CD14-positive monocyte (primary cell): ENCODE measurements at regions not wholly inside any gene's neighbourhood (a gene's known extent, or its start where the extent isn't known, plus 50 kb on each side); places are given as distances from the start of the nearest gene placed in this dataset.

ENCODE experiments used
- DNase-seq, 3 donors: peaks; one replicate each; pipeline ENCODE4 v3.0.0-alpha.2; 2011 to 2022
- H2AFZ ChIP-seq: 2 replicates; pipeline ENCODE4 v1.6.0; 2012; ENCODE audit warnings: mild to moderate bottlenecking, low read depth, low read length, inconsistent platforms; ENCODE audit not compliant: insufficient read depth, poor library complexity, severe bottlenecking
- H3K27ac ChIP-seq, 2 donors: 1 replicate in 1 of 2; 2 replicates in 1 of 2; pipeline ENCODE4 v1.5.1; 2012 to 2013; ENCODE audit warnings: low read length in 2 of 2, control low read depth in 1 of 2, inconsistent platforms in 1 of 2, low read depth in 1 of 2, mild to moderate bottlenecking in 1 of 2
- H3K27me3 ChIP-seq, 2 donors: one replicate each; pipeline versions ENCODE4 v1.6.0 to v1.6.1; 2011 to 2013; ENCODE audit warnings: low read length in 2 of 2; ENCODE audit not compliant: control insufficient read depth in 2 of 2, insufficient read depth in 2 of 2
- H3K36me3 ChIP-seq, 2 donors: replicated peaks in 1 of 2; 1 replicate in 1 of 2; 2 replicates in 1 of 2; pipeline versions ENCODE4 v1.5.1 to v1.6.1; 2012 to 2013; ENCODE audit warnings: low read length in 2 of 2, control low read depth in 1 of 2, inconsistent platforms in 1 of 2, mild to moderate bottlenecking in 1 of 2; ENCODE audit not compliant: insufficient read depth in 2 of 2, control insufficient read depth in 1 of 2
- H3K4me1 ChIP-seq, 2 donors: 1 replicate in 1 of 2; 2 replicates in 1 of 2; pipeline versions ENCODE4 v1.5.1 to v1.6.1; 2012 to 2013; ENCODE audit warnings: low read length in 2 of 2, control low read depth in 1 of 2, inconsistent platforms in 1 of 2, mild to moderate bottlenecking in 1 of 2, moderate library complexity in 1 of 2; ENCODE audit not compliant: insufficient read depth in 2 of 2, control insufficient read depth in 1 of 2
- H3K4me2 ChIP-seq: replicated peaks from 2 replicates; pipeline ENCODE3; 2012; ENCODE audit warnings: low read length, moderate library complexity, mild to moderate bottlenecking; ENCODE audit not compliant: poor library complexity, severe bottlenecking; ENCODE audit errors: extremely low read depth
- H3K4me3 ChIP-seq, 3 experiments: fragments of 200-600 bp in 1 of 3; sonication (generic) in 1 of 3; replicated peaks in 1 of 3; 1 replicate in 2 of 3; 2 replicates in 1 of 3; pipeline ENCODE4 v1.5.1; 2011 to 2013; ENCODE audit warnings: low read length in 3 of 3, mild to moderate bottlenecking in 3 of 3, control low read depth in 2 of 3, low read depth in 2 of 3, inconsistent platforms in 1 of 3, moderate library complexity in 1 of 3
- H3K79me2 ChIP-seq: 2 replicates; pipeline ENCODE4 v1.6.0; 2012; ENCODE audit warnings: mild to moderate bottlenecking, control low read depth, inconsistent platforms, low read length, moderate library complexity; ENCODE audit not compliant: insufficient read depth
- H3K9ac ChIP-seq: 2 replicates; pipeline ENCODE4 v1.6.0; 2017; ENCODE audit warnings: low read length, mild to moderate bottlenecking; ENCODE audit not compliant: insufficient read depth, poor library complexity, severe bottlenecking
- H3K9me3 ChIP-seq, 2 donors: replicated peaks in 1 of 2; 1 replicate in 1 of 2; 2 replicates in 1 of 2; pipeline versions ENCODE4 v1.5.1 to v1.6.1; 2012 to 2013; ENCODE audit warnings: low read length in 2 of 2, control low read depth in 1 of 2; ENCODE audit not compliant: control insufficient read depth in 1 of 2, insufficient read depth in 1 of 2
- H4K20me1 ChIP-seq: 2 replicates; pipeline ENCODE4 v1.6.0; 2012; ENCODE audit warnings: mild to moderate bottlenecking, low read length, control low read depth, moderate library complexity; ENCODE audit not compliant: insufficient read depth
- H3K27ac Mint-ChIP-seq, 7 donors: one replicate each; pipeline ENCODE4 v1.8.0; 2020; ENCODE audit warnings: mild to moderate bottlenecking in 7 of 7, mixed read lengths in 7 of 7, moderate library complexity in 6 of 7, inconsistent platforms in 2 of 7
- H3K27me3 Mint-ChIP-seq, 3 donors: one replicate each; pipeline ENCODE4 v1.8.0; 2021 to 2022; ENCODE audit warnings: low read depth in 3 of 3, mild to moderate bottlenecking in 3 of 3, mixed read lengths in 3 of 3, moderate library complexity in 3 of 3, inconsistent platforms in 1 of 3
- H3K36me3 Mint-ChIP-seq, 2 donors: one replicate each; pipeline ENCODE4 v1.8.0; 2020; ENCODE audit warnings: mixed read lengths in 2 of 2, inconsistent platforms in 1 of 2, mild to moderate bottlenecking in 1 of 2
- H3K4me1 Mint-ChIP-seq: one replicate; pipeline ENCODE4 v1.8.0; 2020; ENCODE audit warnings: mild to moderate bottlenecking, mixed read lengths
- H3K4me3 Mint-ChIP-seq, 2 donors: one replicate each; pipeline ENCODE4 v1.8.0; 2020; ENCODE audit warnings: mild to moderate bottlenecking in 2 of 2, mixed read lengths in 2 of 2, moderate library complexity in 1 of 2
- H3K9me3 Mint-ChIP-seq, 7 donors: one replicate each; pipeline ENCODE4 v1.8.0; 2020 to 2022; ENCODE audit warnings: mixed read lengths in 7 of 7, mild to moderate bottlenecking in 6 of 7, moderate library complexity in 6 of 7, inconsistent platforms in 2 of 7
- WGBS: methylation state at CpG from one replicate; pipeline ENCODE4 v1.1.5; 2013; ENCODE audit warnings: missing lambda C conversion rate; ENCODE audit not compliant: insufficient coverage; 5-methylcytosine and 5-hydroxymethylcytosine counted together
- intact Hi-C, 2 donors: fragments of 100-400 bp; cut with micrococcal nuclease; formaldehyde crosslinking; loops; one replicate each; pipeline versions ENCODE4 v1.15.0 to v1.15.1; 2023
- TF ChIP-seq, protein P1 (sequence below): fragments of 200-600 bp; IDR thresholded peaks from one replicate; pipeline ENCODE4 v1.8.0; 2022; ENCODE audit warnings: antibody characterized with exemption, mild to moderate bottlenecking

DNA sequence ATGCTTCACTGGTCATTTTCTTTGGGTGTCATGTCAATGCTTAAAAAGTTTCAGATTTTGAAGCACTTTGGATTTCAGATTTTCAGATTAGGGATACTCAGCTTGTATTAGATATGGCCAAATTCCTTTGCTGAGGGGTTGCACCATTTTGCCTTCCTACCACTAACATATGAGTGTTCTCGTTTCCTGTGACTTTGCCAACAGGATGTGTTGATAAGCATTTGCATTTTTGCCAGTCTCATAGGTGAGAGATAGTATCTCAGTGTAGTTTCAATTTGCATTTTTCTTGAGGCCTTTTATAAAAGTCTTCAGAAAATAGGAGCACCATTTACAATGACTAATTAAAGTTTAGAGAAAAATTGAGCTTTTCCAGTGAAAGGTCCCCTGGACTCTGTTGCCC lies 71.6 kb upstream of the CLCN4 start:
- H3K9me3 Mint-ChIP-seq: peaks cover 0 to 2% (median 0%) of the 10 kb centered on the region in 7 donors
- Histone ChIP-seq H2AFZ (no peak overlapping the region), H3K4me2 (no peak overlapping the region), H3K4me3 (no peak overlapping the region), H3K4me1 (peaks cover 0 to 7% of the 10 kb centered on the region in 2 donors), H3K79me2 (no peaks in the 10 kb centered on the region), H3K27me3 (no peaks in the 10 kb centered on the region), H3K27ac (no peak overlapping the region), H4K20me1 (no peaks in the 10 kb centered on the region), H3K9me3 (no peaks in the 10 kb centered on the region), H3K9ac (no peak overlapping the region), H3K36me3 (peaks cover 0 to 2% of the 10 kb centered on the region in 2 donors)
- no peak for DNase-seq
- no peak overlapping the region for H3K27ac Mint-ChIP-seq
- H3K4me3 Mint-ChIP-seq: no peak overlapping the region
- intact Hi-C loops: no loop called here
- peaks cover 20 to 24% of the 10 kb centered on the region in 2 donors for H3K36me3 Mint-ChIP-seq
- TF ChIP-seq, protein P1, sequence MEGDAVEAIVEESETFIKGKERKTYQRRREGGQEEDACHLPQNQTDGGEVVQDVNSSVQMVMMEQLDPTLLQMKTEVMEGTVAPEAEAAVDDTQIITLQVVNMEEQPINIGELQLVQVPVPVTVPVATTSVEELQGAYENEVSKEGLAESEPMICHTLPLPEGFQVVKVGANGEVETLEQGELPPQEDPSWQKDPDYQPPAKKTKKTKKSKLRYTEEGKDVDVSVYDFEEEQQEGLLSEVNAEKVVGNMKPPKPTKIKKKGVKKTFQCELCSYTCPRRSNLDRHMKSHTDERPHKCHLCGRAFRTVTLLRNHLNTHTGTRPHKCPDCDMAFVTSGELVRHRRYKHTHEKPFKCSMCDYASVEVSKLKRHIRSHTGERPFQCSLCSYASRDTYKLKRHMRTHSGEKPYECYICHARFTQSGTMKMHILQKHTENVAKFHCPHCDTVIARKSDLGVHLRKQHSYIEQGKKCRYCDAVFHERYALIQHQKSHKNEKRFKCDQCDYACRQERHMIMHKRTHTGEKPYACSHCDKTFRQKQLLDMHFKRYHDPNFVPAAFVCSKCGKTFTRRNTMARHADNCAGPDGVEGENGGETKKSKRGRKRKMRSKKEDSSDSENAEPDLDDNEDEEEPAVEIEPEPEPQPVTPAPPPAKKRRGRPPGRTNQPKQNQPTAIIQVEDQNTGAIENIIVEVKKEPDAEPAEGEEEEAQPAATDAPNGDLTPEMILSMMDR: no peak
- peaks cover 9% of the 10 kb centered on the region for H3K4me1 Mint-ChIP-seq
- WGBS: no CpG with 5 or more reads among the region's 1 CpG
- H3K27me3 Mint-ChIP-seq: peaks cover 0 to 6% (median 0%) of the 10 kb centered on the region in 3 donors

DNA sequence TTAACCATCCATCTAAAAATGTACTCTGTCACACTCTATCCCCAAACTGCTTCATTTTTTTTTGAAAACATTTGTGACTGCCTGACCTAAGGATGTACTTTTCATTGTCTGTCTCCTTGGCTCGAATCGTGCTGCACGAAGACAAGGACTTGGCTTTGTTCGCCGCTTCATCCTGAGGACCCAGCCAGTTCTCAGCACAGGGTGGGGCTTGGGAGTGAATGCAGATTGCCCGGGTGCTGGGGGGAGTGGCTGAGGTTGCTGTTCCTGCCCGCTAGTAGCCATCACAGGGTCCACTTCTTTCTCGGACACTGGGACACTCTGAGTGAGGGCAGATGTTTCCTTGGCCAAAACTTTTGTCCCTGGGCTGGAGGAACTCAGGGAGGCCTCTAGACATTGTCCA lies 70.1 kb upstream of the CLCN4 start:
- Histone ChIP-seq H3K4me3 (no peak overlapping the region), H3K9me3 (no peaks in the 10 kb centered on the region), H4K20me1 (no peaks in the 10 kb centered on the region), H3K27ac (no peak overlapping the region), H3K4me1 (peaks cover 0 to 8% of the 10 kb centered on the region in 2 donors), H3K79me2 (no peaks in the 10 kb centered on the region), H3K27me3 (no peaks in the 10 kb centered on the region), H2AFZ (no peak overlapping the region), H3K9ac (no peak overlapping the region), H3K36me3 (peaks cover 4 to 5% of the 10 kb centered on the region in 2 donors), H3K4me2 (no peak overlapping the region)
- Mint-ChIP-seq H3K4me3 (no peak overlapping the region), H3K27ac (no peak overlapping the region), H3K9me3 (peaks cover 0 to 5% (median 0%) of the 10 kb centered on the region in 7 donors), H3K36me3 (peaks cover 17 to 25% of the 10 kb centered on the region in 2 donors), H3K4me1 (peaks cover 13% of the 10 kb centered on the region), H3K27me3 (peaks cover 0 to 4% (median 0%) of the 10 kb centered on the region in 3 donors)
- DNase-seq: no peak
- WGBS: no CpG with 5 or more reads among the region's 8 CpGs
- TF ChIP-seq, protein P1: no peak
- intact Hi-C loops: no loop called here
